Anterior cingulate cortex (tissue), 58 donors: ENCODE measurements at regions not wholly inside any gene's neighbourhood (a gene's known extent, or its start where the extent isn't known, plus 50 kb on each side); places are given as distances from the start of the nearest gene placed in this dataset.

Source experiments
- DNase-seq, 58 donors: peaks; one replicate each; lab custom pipeline; 2025; lab: John Stamatoyannopoulos, UW

DNA sequence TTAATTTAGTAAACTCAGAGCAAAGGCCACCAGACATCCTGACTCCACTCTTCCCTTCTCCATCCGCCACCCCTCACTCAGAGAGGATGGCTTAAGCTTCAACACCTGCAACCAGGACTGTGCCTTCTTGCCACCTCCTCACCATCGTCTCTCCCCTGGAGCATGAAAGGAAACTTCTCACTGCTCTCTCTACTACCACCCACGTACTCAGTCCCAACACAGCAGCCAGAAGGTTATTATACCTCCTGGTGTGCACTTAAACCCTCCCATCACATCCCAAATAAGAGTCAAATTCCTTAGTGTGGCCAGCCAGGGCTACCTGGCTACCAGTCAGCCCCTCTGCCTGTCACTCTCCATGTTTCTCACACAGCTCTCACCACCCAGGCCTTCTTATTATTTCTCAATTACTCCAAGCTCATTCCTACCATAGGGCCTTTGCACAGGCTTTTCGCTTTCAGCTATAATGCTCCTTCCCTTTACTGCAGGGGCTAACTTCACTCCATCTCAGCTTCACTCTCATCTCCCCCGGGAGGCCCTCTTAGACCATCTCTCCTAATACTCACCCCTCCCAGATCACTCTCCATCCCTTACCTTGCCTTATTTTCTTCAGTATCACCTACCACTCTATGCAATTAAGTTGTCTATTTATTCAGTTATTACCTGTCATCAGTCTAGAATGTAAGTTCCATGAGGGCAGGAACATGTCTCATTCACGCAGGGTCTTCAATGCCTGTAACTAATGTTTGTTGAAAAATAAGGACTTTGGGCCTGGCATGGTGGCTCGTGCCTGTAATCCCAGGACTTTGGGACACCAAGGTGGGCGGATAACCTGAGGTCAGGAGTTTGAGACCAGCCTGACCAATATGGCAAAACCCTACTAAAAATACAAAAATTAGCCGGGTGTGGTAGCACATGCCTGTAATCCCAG lies 137.5 kb downstream of the TOMM20 start:
- DNase-seq, result no peak

GRCh38 chr1:234990328-234990675 lies 138.3 kb downstream of the TOMM20 start:
- no peak for DNase-seq

DNA sequence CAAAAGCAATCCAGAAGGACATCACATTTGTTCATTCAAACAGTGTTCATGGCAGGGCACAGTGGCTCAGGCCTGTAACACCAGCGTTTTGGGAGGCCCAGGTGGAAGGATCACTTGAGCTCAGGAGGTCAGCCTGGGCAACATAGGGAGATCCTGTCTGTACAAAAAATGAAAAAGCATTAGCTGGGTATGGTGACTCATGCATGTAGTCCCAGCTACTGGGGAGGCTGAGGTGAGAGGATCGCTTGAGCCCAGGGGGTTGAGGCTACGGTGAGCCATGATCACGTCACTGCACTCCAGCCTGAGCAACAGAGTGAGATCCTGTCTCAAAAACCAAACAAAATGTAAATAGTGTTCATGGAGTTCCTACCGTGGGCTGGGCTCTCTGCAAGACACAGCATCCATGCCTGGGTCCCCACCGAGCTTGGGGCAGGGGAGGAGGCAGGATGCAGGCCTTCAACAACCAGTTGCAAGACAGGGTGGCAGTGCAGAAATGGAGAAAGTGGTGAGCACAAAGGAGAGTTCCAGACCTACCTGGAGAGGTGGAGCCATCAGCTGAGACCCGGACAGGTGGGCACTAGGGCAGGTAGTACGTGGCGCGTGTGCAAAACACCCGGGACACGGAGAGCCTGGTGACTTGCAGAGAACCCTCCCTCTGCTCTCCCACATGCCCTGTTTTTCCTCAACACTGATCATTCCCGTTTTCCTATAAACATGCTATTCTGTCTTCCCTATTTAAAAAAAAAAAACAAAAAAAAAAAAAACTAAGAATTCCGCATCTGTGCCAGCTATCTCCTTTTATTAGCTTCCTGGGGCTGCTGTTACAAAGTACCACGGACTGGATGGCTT lies 138.9 kb downstream of the TOMM20 start:
- no peak for DNase-seq

- no peak for DNase-seq
Measured at GRCh38 chr1:234989019-234989418, 139.6 kb downstream of the TOMM20 start.

DNA sequence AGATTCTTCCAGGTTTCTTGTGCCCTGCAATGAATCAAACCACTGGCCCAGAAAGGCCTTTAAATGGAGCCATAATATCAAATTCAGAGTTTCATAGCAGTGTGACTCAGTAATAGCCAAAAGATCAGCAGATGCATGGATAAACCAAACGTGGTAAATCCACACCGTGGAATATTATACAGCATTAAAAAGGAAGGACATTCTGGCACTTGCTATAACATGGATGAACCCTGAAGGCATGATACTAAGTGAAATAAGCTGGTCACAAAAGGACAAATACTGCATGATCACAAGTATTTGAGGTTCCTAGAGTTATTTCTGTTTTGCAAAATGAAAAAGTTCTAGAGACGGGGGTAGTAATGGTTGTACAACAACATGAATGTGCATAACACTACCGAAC lies 140.1 kb downstream of the TOMM20 start:
- no peak for DNase-seq

GRCh38 chr1:234988155-234988517 lies 140.5 kb downstream of the TOMM20 start:
- no peak for DNase-seq

DNA sequence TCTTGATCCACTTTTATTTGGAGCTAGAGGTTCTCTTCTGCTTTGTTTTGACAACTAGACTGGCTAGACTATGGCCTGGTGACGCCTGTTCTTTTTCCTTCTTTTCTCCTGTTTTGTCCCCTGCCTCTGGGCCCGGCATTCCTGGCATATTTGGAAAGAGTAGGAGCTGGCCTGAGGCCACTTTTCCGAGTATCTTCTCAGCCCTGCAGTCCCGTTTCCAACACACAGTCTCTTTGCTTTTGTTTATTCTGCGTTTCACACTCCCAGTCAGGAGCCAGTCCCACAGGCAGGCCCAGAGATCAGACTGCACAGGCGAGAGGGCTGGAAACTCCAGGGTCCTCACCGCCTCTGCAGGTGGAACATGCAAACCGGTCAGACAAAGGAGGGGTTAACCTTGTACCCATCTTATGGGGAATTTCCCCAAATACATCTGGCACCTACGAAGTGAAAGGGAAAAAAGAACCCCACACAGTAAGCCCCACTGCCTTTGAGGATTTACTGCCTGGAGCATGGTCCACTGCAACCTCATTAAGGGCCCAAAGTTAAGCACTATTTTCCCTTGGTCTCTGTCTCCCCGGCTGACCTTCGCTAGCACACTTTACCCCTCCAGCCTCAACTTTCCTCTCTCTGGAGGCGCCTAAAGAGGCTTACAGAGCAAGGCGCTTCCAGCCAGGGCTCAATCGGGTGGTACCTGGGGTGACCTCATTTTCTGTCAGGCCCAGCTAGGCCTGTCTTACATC lies 141.1 kb downstream of the TOMM20 start:
- DNase-seq, result peak in 15 of 58 donors; percentile 10 to 52 (median 24)

DNA sequence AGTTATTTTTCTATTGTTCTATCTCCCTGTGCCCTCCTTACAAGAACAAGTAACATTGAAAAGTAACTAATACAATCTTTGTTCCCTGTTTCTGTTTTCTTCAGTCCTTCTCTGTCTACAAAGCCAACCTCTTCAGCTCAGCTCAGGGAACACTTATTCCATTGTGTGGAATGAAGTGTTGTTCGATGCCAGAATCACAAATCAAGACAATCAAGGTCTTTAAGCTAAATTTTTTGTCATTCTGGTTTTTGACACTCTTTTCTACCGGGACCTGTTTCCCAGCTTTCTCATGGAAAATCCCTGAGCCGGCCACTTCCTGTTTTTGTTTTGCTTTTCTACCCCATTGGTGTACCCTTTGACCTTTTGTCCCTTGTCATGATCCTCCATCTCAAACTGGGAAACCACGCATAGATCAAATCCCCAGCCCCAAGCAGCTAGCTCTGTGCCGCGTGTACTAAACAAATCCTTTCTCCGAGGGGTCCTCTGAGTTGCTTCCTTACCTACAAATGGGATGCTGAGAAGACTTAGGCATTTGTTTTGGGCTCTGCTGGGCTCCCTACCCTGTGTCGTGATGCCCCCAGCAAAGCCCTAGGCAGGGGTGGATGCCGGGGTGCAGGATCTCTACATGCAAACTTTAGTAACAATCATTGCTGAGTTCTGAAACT lies 141.8 kb downstream of the TOMM20 start:
- DNase-seq, result peak in 1 of 58 donors; percentile 20

DNA sequence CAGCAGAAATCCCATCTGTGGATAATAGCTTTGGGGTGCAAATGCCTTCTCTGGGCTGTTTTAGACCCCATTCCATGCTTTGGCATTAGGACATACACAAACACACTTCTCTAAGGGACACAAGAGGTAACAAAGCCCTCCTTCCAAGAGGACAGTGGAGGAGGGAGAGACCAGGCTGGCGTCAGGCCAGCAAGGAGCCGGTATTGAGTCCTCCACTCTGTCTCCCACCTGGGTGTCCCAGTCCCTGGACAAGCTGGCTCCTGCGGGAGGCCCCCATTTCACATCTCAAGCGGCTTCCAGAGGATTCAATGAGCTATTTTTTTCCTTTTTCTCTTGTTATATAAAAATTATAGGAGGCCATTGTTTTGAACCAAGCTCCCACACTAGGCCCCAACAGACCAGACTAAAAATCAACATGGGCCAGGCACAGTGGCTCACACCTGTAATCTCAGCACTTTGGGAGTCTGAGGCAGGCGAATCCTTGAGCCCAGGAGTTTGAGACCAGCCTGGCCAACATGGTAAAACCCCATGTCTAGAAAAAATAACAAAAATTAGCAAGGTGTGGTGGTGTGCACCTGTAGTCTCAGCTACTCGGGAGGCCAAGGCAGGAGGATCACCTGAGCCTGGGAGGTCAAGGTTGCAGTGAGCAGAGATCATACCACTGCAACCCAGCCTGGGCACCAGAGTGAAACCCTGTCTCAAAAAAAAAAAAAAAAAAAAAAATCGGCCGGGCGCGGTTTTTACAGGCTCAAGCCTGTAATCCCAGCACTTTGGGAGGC lies 142.9 kb downstream of the TOMM20 start:
- no peak for DNase-seq

GRCh38 chr1:234985007-234985370 lies 143.6 kb downstream of the TOMM20 start:
- no peak for DNase-seq

GRCh38 chr1:234983564-234984238 lies 144.9 kb downstream of the TOMM20 start:
- no peak for DNase-seq

- DNase-seq, result no peak
Measured at GRCh38 chr1:234981758-234982157, 146.9 kb downstream of the TOMM20 start.

GRCh38 chr1:234980645-234981396 lies 147.8 kb downstream of the TOMM20 start:
- peak in 32 of 58 donors; percentile 15 to 74 (median 44) for DNase-seq

DNA sequence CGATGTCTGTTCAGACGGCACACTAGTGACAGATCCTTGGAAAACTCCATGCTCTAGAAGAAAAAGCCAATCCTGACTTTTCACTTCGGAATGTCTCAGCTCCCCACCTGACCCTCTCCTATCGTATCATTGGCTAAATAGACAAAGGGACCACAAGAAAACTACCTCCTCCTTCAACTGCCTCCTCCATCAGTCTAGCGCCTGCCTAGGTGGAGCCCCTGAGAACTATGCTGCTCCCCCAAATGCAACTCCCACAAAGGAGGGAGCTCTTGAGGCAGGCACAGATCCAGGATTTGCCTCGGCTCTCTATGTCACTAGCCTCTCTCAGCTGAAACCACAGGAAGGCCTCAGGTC lies 148.4 kb downstream of the TOMM20 start:
- no peak for DNase-seq

GRCh38 chr1:234979296-234980279 lies 149.0 kb downstream of the TOMM20 start:
- DNase-seq, result no peak

GRCh38 chr1:234978397-234979295 lies 150.0 kb downstream of the TOMM20 start:
- DNase-seq, result peak in 45 of 58 donors; percentile 19 to 84 (median 55)
